Panc1 (cell line): ENCODE measurements at regions not wholly inside any gene's neighbourhood (a gene's known extent, or its start where the extent isn't known, plus 50 kb on each side); places are given as distances from the start of the nearest gene placed in this dataset.

ENCODE experiments used
- ATAC-seq: fragments of 200-7000 bp; cut with Tn5 transposase; 2 replicates; pipeline ENCODE4 v1.9.1; 2020; ENCODE audit warnings: mild to moderate bottlenecking, moderate library complexity
- BruUV-seq: library from RNA; stranded (reverse); fragments of 400-500 nt; replicated peaks from 2 replicates; lab custom pipeline; 2021; lab: Mats Ljungman, UMichigan
- CTCF ChIA-PET: fragments of 300-600 bp; sonication (Branson Sonifier 250); formaldehyde crosslinking; loops from one replicate; lab custom pipeline; 2022; ENCODE audit warnings: antibody characterized with exemption; lab: Charles Lee
- POLR2A ChIA-PET: fragments of 300-600 bp; sonication (Branson Sonifier 250); formaldehyde crosslinking; loops from one replicate; lab custom pipeline; 2022; ENCODE audit warnings: antibody characterized with exemption; lab: Charles Lee
- DNase-seq: peaks from one replicate; pipeline ENCODE4 v3.0.0-alpha.2; 2010; ENCODE audit warnings: low read depth, low spot score
- H3K27ac ChIP-seq: 2 replicates; pipeline ENCODE4 v1.5.1; 2011; ENCODE audit warnings: mild to moderate bottlenecking, low read length, inconsistent platforms
- H3K27me3 ChIP-seq: fragments of 200-500 bp; sonication (Bioruptor generic); 2 replicates; pipeline ENCODE4 v1.6.0; 2014; ENCODE audit warnings: low read length, inconsistent platforms; ENCODE audit not compliant: control insufficient read depth, insufficient read depth
- H3K36me3 ChIP-seq: fragments of 200-500 bp; sonication (Bioruptor generic); 2 replicates; pipeline ENCODE4 v1.5.1; 2014; ENCODE audit warnings: inconsistent platforms, mild to moderate bottlenecking, low read length, moderate library complexity; ENCODE audit not compliant: control insufficient read depth, insufficient read depth
- H3K4me1 ChIP-seq: 2 replicates; pipeline ENCODE4 v1.5.1; 2011; ENCODE audit warnings: inconsistent platforms, mild to moderate bottlenecking, low read length, moderate library complexity; ENCODE audit not compliant: control insufficient read depth, insufficient read depth
- H3K4me3 ChIP-seq, 2 experiments: 2 replicates each; pipeline ENCODE4 v1.5.1; 2011 to 2012; ENCODE audit warnings: low read depth in 2 of 2, low read length in 2 of 2, mild to moderate bottlenecking in 2 of 2, inconsistent platforms in 1 of 2, moderate library complexity in 1 of 2
- H3K9me3 ChIP-seq: fragments of 200-500 bp; sonication (Bioruptor generic); 2 replicates; pipeline ENCODE4 v1.5.1; 2014; ENCODE audit warnings: low read depth, mild to moderate bottlenecking, inconsistent platforms, low read length, moderate library complexity; ENCODE audit not compliant: control insufficient read depth, insufficient read depth
- CTCF ChIP-seq: fragments of 450-650 bp; IDR thresholded peaks from 2 replicates; pipeline ENCODE4 v1.5.1; 2017; ENCODE audit warnings: mild to moderate bottlenecking
- POLR2AphosphoS5 ChIP-seq: IDR thresholded peaks from 2 replicates; pipeline ENCODE4 v1.6.1; 2012; ENCODE audit warnings: mild to moderate bottlenecking, low read depth, low read length, moderate library complexity
- SIN3A ChIP-seq: IDR thresholded peaks from 2 replicates; pipeline ENCODE4 v1.6.1; 2012; ENCODE audit warnings: low read depth, mild to moderate bottlenecking, low read length, moderate library complexity, borderline replicate concordance; ENCODE audit not compliant: insufficient read depth
- TCF7L2 ChIP-seq: IDR thresholded peaks from 2 replicates; pipeline ENCODE4 v1.6.1; 2011; ENCODE audit warnings: mild to moderate bottlenecking, low read depth, low read length, inconsistent platforms
- in situ Hi-C: cut with HindIII; loops from 2 replicates; pipeline ENCODE4 v1.10.0; 2016; ENCODE audit warnings: low sequenced_read_pairs, low pct_unique_long_range_greater_than_20kb
- intact Hi-C: fragments of 100-400 bp; cut with micrococcal nuclease; formaldehyde crosslinking; loops from one replicate; pipeline ENCODE4 v1.10.0; 2022; ENCODE audit not compliant: unreplicated experiment
- TF ChIP-seq, protein P1 (sequence below), 2 experiments: IDR thresholded peaks; 2 replicates each; pipeline ENCODE4 v1.6.1; 2011 to 2012; ENCODE audit warnings: low read depth in 2 of 2, control low read depth in 1 of 2, low read length in 1 of 2, mild to moderate bottlenecking in 1 of 2, moderate library complexity in 1 of 2; ENCODE audit not compliant: insufficient read depth in 1 of 2

- Histone ChIP-seq H3K27me3 (no peaks in the 10 kb centered on the region), H3K9me3 (no peaks in the 10 kb centered on the region), H3K4me1 (peaks cover 6% of the 10 kb centered on the region), H3K4me3 (no peak overlapping the region), H3K27ac (no peak overlapping the region), H3K36me3 (no peaks in the 10 kb centered on the region)
- no peak for ATAC-seq
- in situ Hi-C loops = no loop called here
- ChIA-PET CTCF (no interaction called here), POLR2A (interaction anchor here (0.5 kb wide), 1 partner anchor 125 kb away, joined by 4 read pairs; no protein-coding TSS in a partner anchor)
- no TSS peak for BruUV-seq
- intact Hi-C loops = no loop called here
- no peak for DNase-seq
- TF ChIP-seq CTCF (no peak), TCF7L2 (no peak), POLR2AphosphoS5 (no peak), SIN3A (no peak)
- TF ChIP-seq, protein P1, sequence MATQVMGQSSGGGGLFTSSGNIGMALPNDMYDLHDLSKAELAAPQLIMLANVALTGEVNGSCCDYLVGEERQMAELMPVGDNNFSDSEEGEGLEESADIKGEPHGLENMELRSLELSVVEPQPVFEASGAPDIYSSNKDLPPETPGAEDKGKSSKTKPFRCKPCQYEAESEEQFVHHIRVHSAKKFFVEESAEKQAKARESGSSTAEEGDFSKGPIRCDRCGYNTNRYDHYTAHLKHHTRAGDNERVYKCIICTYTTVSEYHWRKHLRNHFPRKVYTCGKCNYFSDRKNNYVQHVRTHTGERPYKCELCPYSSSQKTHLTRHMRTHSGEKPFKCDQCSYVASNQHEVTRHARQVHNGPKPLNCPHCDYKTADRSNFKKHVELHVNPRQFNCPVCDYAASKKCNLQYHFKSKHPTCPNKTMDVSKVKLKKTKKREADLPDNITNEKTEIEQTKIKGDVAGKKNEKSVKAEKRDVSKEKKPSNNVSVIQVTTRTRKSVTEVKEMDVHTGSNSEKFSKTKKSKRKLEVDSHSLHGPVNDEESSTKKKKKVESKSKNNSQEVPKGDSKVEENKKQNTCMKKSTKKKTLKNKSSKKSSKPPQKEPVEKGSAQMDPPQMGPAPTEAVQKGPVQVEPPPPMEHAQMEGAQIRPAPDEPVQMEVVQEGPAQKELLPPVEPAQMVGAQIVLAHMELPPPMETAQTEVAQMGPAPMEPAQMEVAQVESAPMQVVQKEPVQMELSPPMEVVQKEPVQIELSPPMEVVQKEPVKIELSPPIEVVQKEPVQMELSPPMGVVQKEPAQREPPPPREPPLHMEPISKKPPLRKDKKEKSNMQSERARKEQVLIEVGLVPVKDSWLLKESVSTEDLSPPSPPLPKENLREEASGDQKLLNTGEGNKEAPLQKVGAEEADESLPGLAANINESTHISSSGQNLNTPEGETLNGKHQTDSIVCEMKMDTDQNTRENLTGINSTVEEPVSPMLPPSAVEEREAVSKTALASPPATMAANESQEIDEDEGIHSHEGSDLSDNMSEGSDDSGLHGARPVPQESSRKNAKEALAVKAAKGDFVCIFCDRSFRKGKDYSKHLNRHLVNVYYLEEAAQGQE (IDR thresholded peaks at IDR 0.05; ENCODE audit: insufficient read depth in 1 of 2, low read depth in 2 of 2, low read length in 1 of 2) = no peak
Measured at GRCh38 chr15:62573876-62574275, 408.8 kb upstream of the C2CD4B start.

DNA sequence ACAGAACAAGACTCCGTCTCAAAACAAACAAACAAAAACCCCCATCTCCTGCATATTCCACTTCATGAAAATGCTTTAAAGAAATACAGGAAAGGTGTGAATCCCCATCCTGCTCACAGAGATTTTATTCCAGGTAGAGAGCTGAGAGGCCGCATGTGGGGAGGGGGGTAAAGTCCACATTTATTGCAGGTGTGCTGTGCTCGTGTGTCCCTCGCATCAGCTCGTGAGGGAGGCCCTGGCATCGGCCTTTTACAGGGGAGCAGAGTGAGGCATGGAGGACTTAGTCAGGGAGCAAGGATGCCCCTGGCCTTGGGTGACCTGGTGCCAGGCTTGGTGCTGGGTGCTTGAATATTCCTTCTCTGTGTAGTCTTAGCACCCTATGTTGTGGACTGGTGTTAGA is 413.5 kb upstream of the C2CD4B start:
- H3K27ac ChIP-seq = no peak overlapping the region
- intact Hi-C loops = no loop called here

More for the DNA sequence above, 413.5 kb upstream of the C2CD4B start:
- Histone ChIP-seq H3K9me3 (no peaks in the 10 kb centered on the region), H3K27me3 (no peaks in the 10 kb centered on the region), H3K4me3 (no peak overlapping the region), H3K36me3 (no peaks in the 10 kb centered on the region), H3K4me1 (no peaks in the 10 kb centered on the region)
- BruUV-seq = no TSS peak
- POLR2A ChIA-PET = interaction anchor here (0.5 kb wide), 1 partner anchor 470 kb away, joined by 3 read pairs; no protein-coding TSS in a partner anchor
- TF ChIP-seq TCF7L2 (no peak), POLR2AphosphoS5 (no peak), SIN3A (no peak), CTCF (no peak)
- TF ChIP-seq, protein P1 (IDR thresholded peaks at IDR 0.05; ENCODE audit: insufficient read depth in 1 of 2, low read depth in 2 of 2, low read length in 1 of 2) = no peak
- CTCF ChIA-PET = no interaction called here
- in situ Hi-C loops = no loop called here
- ATAC-seq = no peak
- no peak for DNase-seq
